ENCODE measurements at regions not wholly inside any gene's neighbourhood (a gene's known extent, or its start where the extent isn't known, plus 50 kb on each side); places are given as distances from the start of the nearest gene placed in this dataset.
"Not testable (repeated sequence)": the region's sequence is repeated elsewhere in the genome, so short reads cannot be mapped to it uniquely, and the experiment has no call there.

GRCh38 chr6:141833001-141833655 is 299.6 kb upstream of the GJE1 start:
- in situ Hi-C loops (cut with HindIII; ENCODE audit: low sequenced_read_pairs): no loop called here
- TF ChIP-seq CTCF (IDR thresholded peaks at IDR 0.05; ENCODE audit: low read depth, low read length, missing control alignments): no peak
- no peak overlapping the region for H3K4me3 ChIP-seq (ENCODE audit: low read depth, low read length)
- no peak for DNase-seq (ENCODE audit: low read depth)

GRCh38 chr6:141830530-141830929 is 302.2 kb upstream of the GJE1 start:
- DNase-seq (ENCODE audit: low read depth): no peak
- TF ChIP-seq CTCF (IDR thresholded peaks at IDR 0.05; ENCODE audit: low read depth, low read length, missing control alignments): no peak
- H3K4me3 ChIP-seq (ENCODE audit: low read depth, low read length): no peak overlapping the region
- in situ Hi-C loops (cut with HindIII; ENCODE audit: low sequenced_read_pairs): no loop called here

GRCh38 chr6:141829566-141830360 is 303.0 kb upstream of the GJE1 start:
- H3K4me3 ChIP-seq (ENCODE audit: low read depth, low read length): no peak overlapping the region
- in situ Hi-C loops (cut with HindIII; ENCODE audit: low sequenced_read_pairs): no loop called here
- no peak for TF ChIP-seq CTCF (IDR thresholded peaks at IDR 0.05; ENCODE audit: low read depth, low read length, missing control alignments)
- no peak for DNase-seq (ENCODE audit: low read depth)

GRCh38 chr6:141824350-141824749 is 308.4 kb upstream of the GJE1 start:
- TF ChIP-seq CTCF (IDR thresholded peaks at IDR 0.05; ENCODE audit: low read depth, low read length, missing control alignments): no peak
- no peak for DNase-seq (ENCODE audit: low read depth)
- no peak overlapping the region for H3K4me3 ChIP-seq (ENCODE audit: low read depth, low read length)
- in situ Hi-C loops (cut with HindIII; ENCODE audit: low sequenced_read_pairs): no loop called here

- H3K4me3 ChIP-seq (ENCODE audit: low read depth, low read length); DNase-seq (ENCODE audit: low read depth); in situ Hi-C loops (cut with HindIII; ENCODE audit: low sequenced_read_pairs): not testable (repeated sequence)
Observed at GRCh38 chr6:141815039-141815438, 317.7 kb upstream of the GJE1 start.

- no peak for DNase-seq (ENCODE audit: low read depth)
- in situ Hi-C loops (cut with HindIII; ENCODE audit: low sequenced_read_pairs): no loop called here
- no peak overlapping the region for H3K4me3 ChIP-seq (ENCODE audit: low read depth, low read length)
- no peak for TF ChIP-seq CTCF (IDR thresholded peaks at IDR 0.05; ENCODE audit: low read depth, low read length, missing control alignments)
Observed at GRCh38 chr6:141809901-141810300, 322.8 kb upstream of the GJE1 start.

- no peak overlapping the region for H3K4me3 ChIP-seq (ENCODE audit: low read depth, low read length)
- DNase-seq (ENCODE audit: low read depth): no peak
- TF ChIP-seq CTCF (IDR thresholded peaks at IDR 0.05; ENCODE audit: low read depth, low read length, missing control alignments): no peak
- in situ Hi-C loops (cut with HindIII; ENCODE audit: low sequenced_read_pairs): no loop called here
Observed at GRCh38 chr6:141808662-141809061, 324.1 kb upstream of the GJE1 start.

GRCh38 chr6:141800973-141801372 is 331.8 kb upstream of the GJE1 start:
- DNase-seq (ENCODE audit: low read depth); H3K4me3 ChIP-seq (ENCODE audit: low read depth, low read length); in situ Hi-C loops (cut with HindIII; ENCODE audit: low sequenced_read_pairs): not testable (repeated sequence)
